HepG2 (cell line): ENCODE measurements at regions not wholly inside any gene's neighbourhood (a gene's known extent, or its start where the extent isn't known, plus 50 kb on each side); places are given as distances from the start of the nearest gene placed in this dataset.
A peak's percentile ranks its signal among the peaks of the same experiment; 100 is the strongest.

Source experiments
- CEBPB ChIP-seq: IDR thresholded peaks from 2 replicates; pipeline ENCODE4 v1.6.1; 2011; ENCODE audit warnings: low read depth, low read length, improper control_type of control experiment, borderline replicate concordance
- ISX ChIP-seq: sonication (generic); formaldehyde crosslinking; conservative IDR thresholded peaks from 2 replicates; pipeline ENCODE4 v1.5.0; 2020; ENCODE audit warnings: missing genetic modification reagents
- JARID2 ChIP-seq: sonication (generic); formaldehyde crosslinking; IDR thresholded peaks from 2 replicates; pipeline ENCODE4 v1.8.1; 2023; ENCODE audit warnings: missing genetic modification reagents, inconsistent platforms; ENCODE audit not compliant: insufficient replicate concordance
- KAT7 ChIP-seq: IDR thresholded peaks from 2 replicates; pipeline ENCODE4 v1.6.1; 2018; ENCODE audit warnings: borderline replicate concordance, missing compliant biosample characterization
- KDM1A ChIP-seq: IDR thresholded peaks from 2 replicates; pipeline ENCODE4 v1.6.1; 2016; ENCODE audit warnings: missing compliant biosample characterization
- NFATC3 ChIP-seq: sonication (generic); formaldehyde crosslinking; IDR thresholded peaks from 2 replicates; pipeline ENCODE4 v1.5.1; 2020; ENCODE audit warnings: mild to moderate bottlenecking, missing genetic modification reagents
- TRIM24 ChIP-seq: sonication (generic); formaldehyde crosslinking; IDR thresholded peaks from 2 replicates; pipeline ENCODE4 v1.8.0; 2022; ENCODE audit warnings: mild to moderate bottlenecking, missing genetic modification reagents
- XBP1 ChIP-seq: sonication (generic); formaldehyde crosslinking; IDR thresholded peaks from 2 replicates; pipeline ENCODE4 v1.5.0; 2020; ENCODE audit warnings: missing genetic modification reagents
- ZNF235 ChIP-seq: sonication (generic); formaldehyde crosslinking; IDR thresholded peaks from 2 replicates; pipeline ENCODE4 v1.8.1; 2023; ENCODE audit warnings: mild to moderate bottlenecking, missing genetic modification reagents, borderline replicate concordance
- ZNF333 ChIP-seq: sonication (generic); formaldehyde crosslinking; IDR thresholded peaks from 2 replicates; pipeline ENCODE4 v1.4.0; 2020; ENCODE audit warnings: mild to moderate bottlenecking, missing genetic modification reagents, borderline replicate concordance
- ZNF660 ChIP-seq: sonication (generic); formaldehyde crosslinking; IDR thresholded peaks from 2 replicates; pipeline ENCODE4 v1.5.1; 2020; ENCODE audit warnings: mild to moderate bottlenecking, low read depth, missing genetic modification reagents, borderline replicate concordance
- TF ChIP-seq, protein P1 (sequence below): sonication (generic); formaldehyde crosslinking; IDR thresholded peaks from 2 replicates; pipeline ENCODE4 v1.4.0; 2020; ENCODE audit warnings: missing genetic modification reagents; ENCODE audit errors: not compliant biosample characterization
- TF ChIP-seq, protein P2 (sequence below): IDR thresholded peaks from 2 replicates; pipeline ENCODE4 v1.6.1; 2012; ENCODE audit warnings: inconsistent platforms
- TF ChIP-seq, protein P3 (sequence below): sonication (generic); formaldehyde crosslinking; IDR thresholded peaks from 2 replicates; pipeline ENCODE4 v1.4.0; 2020; ENCODE audit warnings: missing genetic modification reagents, borderline replicate concordance
- TF ChIP-seq, protein P4 (sequence below): sonication (generic); formaldehyde crosslinking; IDR thresholded peaks from 2 replicates; pipeline ENCODE4 v1.4.0; 2020; ENCODE audit warnings: mild to moderate bottlenecking, missing genetic modification reagents
- TF ChIP-seq, protein P5 (sequence below): sonication (generic); formaldehyde crosslinking; IDR thresholded peaks from 2 replicates; pipeline ENCODE4 v1.9.0; 2021; ENCODE audit warnings: missing genetic modification reagents, mild to moderate bottlenecking, borderline replicate concordance

DNA sequence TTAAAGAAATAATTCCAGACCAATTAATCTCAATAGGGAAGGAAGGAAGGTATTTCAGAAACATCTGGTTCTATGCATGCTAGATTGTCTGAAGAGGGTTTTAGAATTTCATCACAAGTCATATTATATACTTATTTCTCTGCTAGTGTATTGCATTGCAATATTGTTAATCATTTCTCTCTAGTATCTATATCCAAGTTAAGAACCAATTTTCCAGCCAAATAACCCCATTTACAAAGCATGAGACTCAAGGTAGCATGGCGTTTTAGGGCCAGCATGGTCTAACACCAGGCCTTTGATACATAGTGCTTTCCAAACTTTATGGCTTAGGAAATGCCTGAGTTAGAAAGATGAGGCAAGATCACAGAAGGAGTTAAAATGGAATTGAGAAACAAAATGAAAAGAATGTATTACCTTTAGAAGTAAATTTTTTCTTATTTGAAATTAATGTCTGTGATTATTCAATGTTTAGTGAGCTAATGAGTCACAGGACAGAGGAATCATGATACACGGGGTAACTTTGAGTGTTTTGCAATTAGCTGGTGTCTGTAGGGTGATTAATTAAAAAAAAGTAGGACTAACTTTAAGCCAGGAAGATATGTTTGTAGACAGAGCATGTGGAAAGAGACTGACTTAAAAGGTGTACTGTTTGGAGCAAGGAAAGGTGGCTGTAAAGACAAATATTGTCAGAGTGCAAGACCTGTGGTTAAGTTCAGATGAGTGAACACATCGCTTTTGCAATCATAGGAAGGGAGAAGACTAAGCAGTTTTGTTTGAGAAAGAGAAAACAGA is 1006.2 kb upstream of the CITED2 start (continued):
- TF ChIP-seq, protein P1, sequence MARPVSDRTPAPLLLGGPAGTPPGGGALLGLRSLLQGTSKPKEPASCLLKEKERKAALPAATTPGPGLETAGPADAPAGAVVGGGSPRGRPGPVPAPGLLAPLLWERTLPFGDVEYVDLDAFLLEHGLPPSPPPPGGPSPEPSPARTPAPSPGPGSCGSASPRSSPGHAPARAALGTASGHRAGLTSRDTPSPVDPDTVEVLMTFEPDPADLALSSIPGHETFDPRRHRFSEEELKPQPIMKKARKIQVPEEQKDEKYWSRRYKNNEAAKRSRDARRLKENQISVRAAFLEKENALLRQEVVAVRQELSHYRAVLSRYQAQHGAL (CRISPR knock-in tag) = no peak
- peak; percentile 86 for TF ChIP-seq CEBPB
- no peak for TF ChIP-seq JARID2 (CRISPR knock-in tag)
- no peak for TF ChIP-seq KDM1A (CRISPR knock-in tag)
- no peak for TF ChIP-seq KAT7 (CRISPR knock-in tag)
- TF ChIP-seq ISX (CRISPR knock-in tag) = no peak
- TF ChIP-seq, protein P2, sequence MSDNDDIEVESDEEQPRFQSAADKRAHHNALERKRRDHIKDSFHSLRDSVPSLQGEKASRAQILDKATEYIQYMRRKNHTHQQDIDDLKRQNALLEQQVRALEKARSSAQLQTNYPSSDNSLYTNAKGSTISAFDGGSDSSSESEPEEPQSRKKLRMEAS = no peak
- no peak for TF ChIP-seq ZNF660
- TF ChIP-seq NFATC3 = no peak
- TF ChIP-seq XBP1 (CRISPR knock-in tag) = no peak
- no peak for TF ChIP-seq ZNF235
- 0 out of 2 replicates have a peak, but pooled peaks have one; percentile 61 for TF ChIP-seq TRIM24 (CRISPR knock-in tag)
- TF ChIP-seq, protein P3, sequence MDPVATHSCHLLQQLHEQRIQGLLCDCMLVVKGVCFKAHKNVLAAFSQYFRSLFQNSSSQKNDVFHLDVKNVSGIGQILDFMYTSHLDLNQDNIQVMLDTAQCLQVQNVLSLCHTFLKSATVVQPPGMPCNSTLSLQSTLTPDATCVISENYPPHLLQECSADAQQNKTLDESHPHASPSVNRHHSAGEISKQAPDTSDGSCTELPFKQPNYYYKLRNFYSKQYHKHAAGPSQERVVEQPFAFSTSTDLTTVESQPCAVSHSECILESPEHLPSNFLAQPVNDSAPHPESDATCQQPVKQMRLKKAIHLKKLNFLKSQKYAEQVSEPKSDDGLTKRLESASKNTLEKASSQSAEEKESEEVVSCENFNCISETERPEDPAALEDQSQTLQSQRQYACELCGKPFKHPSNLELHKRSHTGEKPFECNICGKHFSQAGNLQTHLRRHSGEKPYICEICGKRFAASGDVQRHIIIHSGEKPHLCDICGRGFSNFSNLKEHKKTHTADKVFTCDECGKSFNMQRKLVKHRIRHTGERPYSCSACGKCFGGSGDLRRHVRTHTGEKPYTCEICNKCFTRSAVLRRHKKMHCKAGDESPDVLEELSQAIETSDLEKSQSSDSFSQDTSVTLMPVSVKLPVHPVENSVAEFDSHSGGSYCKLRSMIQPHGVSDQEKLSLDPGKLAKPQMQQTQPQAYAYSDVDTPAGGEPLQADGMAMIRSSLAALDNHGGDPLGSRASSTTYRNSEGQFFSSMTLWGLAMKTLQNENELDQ (CRISPR knock-in tag) = no peak
- no peak for TF ChIP-seq ZNF333
- TF ChIP-seq, protein P4, sequence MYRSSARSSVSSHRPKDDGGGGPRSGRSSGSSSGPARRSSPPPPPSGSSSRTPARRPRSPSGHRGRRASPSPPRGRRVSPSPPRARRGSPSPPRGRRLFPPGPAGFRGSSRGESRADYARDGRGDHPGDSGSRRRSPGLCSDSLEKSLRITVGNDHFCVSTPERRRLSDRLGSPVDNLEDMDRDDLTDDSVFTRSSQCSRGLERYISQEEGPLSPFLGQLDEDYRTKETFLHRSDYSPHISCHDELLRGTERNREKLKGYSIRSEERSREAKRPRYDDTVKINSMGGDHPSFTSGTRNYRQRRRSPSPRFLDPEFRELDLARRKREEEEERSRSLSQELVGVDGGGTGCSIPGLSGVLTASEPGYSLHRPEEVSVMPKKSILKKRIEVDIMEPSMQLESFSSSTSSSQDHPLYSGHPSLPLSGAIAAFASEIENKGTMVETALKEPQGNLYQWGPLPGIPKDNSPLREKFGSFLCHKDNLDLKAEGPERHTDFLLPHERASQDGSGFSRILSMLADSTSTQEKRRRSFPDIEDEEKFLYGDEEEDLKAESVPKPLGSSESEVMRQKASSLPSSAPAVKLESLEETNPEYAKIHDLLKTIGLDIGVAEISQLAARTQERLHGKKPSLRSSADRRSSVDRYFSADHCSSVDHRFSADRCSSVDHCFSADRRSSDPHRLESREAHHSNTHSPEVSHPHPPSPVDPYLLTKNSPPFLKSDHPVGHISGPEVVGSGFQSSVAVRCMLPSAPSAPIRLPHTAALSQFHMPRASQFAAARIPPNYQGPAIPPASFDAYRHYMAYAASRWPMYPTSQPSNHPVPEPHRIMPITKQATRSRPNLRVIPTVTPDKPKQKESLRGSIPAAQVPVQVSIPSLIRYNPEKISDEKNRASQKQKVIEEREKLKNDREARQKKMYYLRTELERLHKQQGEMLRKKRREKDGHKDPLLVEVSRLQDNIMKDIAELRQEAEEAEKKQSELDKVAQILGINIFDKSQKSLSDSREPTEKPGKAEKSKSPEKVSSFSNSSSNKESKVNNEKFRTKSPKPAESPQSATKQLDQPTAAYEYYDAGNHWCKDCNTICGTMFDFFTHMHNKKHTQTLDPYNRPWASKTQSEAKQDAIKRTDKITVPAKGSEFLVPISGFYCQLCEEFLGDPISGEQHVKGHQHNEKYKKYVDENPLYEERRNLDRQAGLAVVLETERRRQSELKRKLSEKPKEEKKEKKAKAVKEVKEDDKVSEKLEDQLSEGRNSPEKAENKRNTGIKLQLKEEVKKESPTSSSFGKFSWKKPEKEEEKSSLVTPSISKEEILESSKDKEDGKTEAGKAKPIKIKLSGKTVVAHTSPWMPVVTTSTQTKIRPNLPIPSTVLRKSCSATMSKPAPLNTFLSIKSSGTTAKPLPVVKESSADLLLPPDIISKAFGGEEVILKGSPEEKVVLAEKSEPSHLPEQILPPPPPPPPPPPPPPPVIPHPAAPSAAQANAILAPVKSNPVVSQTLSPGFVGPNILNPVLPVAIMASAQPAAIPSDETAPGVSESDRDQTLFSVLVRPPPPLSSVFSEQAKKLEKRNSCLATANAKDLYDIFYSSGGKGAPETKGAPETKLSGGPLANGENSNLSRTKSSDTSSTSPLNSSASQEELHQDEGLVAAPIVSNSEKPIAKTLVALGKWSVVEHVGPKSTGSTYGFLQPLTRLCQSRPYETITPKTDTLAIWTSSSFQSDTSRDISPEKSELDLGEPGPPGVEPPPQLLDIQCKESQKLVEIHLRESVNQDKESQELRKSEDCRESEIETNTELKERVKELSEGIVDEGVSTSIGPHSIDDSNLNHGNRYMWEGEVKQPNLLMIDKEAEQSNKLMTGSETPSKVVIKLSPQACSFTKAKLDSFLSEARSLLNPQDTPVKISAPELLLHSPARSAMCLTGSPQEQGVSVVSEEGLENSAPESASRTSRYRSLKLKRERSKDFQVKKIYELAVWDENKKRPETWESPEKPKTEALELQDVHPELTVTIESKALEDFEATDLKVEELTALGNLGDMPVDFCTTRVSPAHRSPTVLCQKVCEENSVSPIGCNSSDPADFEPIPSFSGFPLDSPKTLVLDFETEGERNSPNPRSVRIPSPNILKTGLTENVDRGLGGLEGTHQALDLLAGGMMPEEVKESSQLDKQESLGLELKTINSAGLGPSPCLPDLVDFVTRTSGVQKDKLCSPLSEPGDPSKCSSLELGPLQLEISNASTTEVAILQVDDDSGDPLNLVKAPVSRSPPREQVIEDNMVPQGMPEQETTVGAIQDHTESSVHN = no peak
- TF ChIP-seq, protein P5, sequence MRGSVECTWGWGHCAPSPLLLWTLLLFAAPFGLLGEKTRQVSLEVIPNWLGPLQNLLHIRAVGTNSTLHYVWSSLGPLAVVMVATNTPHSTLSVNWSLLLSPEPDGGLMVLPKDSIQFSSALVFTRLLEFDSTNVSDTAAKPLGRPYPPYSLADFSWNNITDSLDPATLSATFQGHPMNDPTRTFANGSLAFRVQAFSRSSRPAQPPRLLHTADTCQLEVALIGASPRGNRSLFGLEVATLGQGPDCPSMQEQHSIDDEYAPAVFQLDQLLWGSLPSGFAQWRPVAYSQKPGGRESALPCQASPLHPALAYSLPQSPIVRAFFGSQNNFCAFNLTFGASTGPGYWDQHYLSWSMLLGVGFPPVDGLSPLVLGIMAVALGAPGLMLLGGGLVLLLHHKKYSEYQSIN (CRISPR knock-in tag) = no peak
